HG03095 (cell line): ENCODE measurements at regions not wholly inside any gene's neighbourhood (a gene's known extent, or its start where the extent isn't known, plus 50 kb on each side); places are given as distances from the start of the nearest gene placed in this dataset.
"Not testable (repeated sequence)": the region's sequence is repeated elsewhere in the genome, so short reads cannot be mapped to it uniquely, and the experiment has no call there.

Experiments
- ATAC-seq: cut with Tn5 transposase; IDR thresholded peaks from one replicate; pipeline ENCODE4 v1.9.1; 2021; ENCODE audit warnings: moderate library complexity; ENCODE audit not compliant: unreplicated experiment

DNA sequence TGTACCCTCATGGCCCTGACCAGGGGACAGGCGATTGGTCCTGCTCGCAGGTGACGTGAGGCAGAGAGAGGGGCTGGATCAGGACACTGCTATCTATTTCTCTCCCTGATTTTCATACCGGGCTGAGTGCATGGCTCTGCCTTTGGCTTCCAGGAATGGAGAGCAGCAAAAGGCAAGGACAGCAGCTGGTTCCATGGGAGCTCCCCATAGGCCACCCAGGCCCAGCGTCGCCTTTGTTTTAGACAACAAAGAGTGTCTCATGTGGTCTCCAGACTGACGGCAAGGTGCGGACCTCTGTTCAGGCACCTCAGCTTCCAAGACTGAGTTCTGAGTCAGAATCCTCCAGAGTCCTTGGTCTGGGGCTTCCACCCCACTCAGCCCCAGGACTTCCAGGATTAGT, 123.1 kb downstream of the VEGFA start:
- ATAC-seq: no peak

DNA sequence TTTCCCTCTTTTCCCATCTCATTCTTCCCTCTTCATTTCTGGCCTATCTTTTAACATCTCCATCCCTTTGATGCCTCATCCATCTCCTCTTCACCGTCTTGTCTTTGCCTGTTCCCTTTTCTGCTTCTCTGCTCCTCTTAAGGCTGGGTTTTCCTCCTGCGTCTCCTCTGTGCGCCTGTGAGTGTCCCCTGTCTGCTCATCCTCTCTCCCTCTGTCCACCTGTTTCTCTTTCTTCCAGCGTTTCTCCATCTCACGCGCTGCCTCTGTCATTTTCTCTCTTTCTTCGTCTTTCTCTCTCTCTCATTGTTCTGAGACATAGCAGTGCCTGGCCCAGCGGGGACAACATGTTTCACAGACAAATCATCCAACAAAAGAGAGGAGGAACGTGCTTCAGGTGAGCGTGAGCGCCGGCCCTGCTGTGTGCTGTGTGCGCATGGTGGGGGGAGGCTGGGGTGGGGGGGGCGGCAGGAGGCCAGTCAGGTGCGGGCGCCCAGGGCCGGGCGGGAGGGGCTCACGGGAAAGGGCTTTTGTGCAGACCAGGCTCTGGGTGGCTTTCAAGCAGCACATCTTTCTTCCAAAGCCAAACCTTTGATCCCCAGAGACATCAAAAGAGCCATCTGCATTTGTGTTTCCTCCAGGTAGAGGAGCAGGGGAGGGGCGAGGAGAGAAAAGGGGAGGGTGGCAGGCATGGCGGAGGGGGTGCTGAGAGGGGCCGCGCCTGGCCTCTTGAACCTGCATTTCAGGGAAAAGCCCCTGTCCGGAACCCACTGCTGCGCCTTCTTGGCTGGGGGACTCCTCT, 121.3 kb downstream of the VEGFA start:
- ATAC-seq: no peak

DNA sequence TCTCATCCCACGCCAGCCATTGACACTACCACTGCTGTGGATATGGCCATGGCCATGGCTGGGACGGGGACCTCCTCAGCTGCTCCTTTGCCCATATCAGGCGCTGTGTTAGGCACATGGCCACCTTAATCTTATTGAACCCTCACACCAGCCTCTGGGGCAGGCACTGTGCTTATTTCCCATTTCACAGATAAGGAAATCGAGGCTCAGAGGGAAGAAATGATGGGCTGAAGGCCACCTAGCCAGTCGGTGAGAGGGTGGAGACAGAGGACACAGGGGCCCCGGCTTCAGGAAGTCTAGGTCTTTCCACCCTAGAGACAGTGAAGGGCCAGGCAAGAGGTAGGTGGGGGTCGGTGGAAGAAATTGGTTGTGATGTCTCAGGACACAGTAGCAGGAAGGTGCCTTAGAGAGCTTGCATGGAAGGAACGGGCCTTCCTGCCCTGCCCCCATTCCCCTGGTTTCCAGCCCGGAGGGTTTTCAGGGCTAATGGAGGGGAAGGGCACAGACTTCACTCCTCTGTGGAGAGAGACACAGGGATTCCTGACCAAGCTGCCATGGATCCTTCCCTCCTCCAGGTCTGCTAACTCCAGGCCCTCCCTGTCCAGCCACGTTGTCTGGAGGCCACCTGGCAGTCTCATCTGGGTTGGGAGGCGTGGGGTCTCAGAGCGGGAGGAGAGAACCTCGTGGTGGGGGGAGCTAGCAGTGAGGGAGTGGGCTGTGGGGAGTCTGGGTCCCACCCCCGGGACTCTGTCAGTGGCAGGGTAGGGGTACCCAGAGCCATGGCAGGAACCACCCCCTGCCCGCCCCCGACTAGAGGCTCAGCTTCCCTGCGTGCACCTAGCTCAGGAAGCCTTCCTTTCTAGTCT, 120.4 kb downstream of the VEGFA start:
- no peak for ATAC-seq

DNA sequence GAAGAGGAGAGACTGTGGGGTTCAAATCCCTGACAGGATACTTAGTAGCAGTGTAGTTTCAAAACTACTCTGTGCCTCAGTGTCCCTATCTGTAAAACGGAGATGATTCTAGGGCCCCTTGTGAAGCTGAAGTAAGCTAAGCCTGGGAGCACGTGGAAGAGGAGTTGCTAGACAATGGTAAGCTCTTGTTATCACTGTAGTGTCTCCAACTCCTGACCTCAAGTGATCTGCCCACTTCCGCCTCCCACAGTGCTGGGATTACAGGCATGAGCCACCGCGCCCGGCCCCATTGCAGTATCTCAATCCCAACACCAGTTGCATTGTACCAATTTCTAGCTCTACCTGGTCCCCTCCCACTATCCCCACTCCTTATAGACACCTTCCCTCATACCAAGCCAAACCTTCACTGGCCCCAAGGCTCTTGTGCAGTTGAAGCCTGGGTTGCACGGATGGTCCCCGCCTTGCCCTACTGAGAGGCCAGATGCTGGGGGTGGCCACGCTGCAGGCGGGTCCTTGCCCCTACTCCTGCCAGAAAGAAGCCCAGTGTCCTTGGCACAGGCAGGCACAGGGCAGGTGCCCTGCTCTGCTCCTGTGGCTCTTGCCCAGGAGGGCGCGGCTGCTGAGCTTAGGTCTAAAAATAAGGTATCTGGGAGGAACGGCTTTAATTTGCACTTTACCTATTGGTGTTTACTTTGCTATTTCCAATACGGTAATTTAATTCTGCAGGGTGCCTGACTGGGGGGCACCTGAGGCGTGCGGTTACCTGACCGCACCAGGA, 118.1 kb downstream of the VEGFA start:
- ATAC-seq: no peak

DNA sequence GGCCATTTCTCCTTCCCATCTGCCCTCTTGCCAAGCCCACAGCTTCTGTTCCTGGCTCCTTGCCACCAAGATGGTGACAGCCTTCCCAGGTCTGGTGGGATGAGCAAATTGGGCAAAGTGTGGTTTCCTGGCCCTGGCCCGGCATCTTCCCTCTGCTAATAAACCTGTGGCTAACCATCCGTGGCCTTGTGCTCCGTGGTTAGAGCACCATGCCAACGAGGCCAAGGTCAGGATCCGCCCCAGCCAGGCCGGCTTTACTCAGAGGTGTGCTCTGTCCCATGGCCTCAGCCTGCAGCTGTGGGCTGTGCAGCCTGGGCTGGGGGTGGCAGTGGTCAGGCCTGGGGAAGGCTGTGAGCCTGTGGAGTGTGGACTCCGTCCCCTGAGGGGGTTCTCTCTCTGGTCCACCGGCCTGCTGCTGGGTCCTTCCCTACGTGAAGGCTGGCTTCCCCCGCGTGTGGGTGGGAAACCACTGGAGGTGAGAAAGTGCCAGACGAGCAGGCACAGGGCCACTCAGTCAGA, 117.4 kb downstream of the VEGFA start:
- ATAC-seq: no peak

DNA sequence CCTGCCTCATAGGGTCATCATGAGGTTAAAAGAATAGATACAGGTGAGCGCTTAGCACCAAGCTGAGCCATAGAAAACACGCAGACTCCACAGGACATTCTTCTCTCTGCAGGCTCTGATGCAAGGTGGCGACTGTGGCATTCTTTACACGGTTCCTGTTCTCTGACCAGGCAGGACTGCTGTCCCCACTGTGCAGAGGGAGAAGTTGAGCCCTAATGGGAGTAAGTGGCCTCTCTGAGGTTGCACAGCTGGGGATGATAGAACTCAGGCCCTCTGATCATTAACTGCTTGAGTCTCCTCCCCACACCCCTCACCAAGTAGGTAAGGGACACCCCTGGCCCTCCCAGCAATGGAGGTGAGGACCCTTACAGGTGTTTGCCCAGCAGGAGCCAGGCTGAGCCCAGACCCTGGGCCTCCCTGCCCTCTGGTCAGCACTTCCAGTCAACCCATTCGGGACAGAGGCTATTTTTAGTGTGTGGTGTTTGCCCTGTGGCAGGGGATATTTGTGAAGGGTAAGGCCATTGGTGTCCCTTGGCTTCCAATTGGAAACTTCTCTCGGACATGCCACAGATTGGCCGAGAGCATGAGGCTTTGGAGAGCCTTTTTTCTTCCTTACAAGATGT, 116.8 kb downstream of the VEGFA start:
- no peak for ATAC-seq

DNA sequence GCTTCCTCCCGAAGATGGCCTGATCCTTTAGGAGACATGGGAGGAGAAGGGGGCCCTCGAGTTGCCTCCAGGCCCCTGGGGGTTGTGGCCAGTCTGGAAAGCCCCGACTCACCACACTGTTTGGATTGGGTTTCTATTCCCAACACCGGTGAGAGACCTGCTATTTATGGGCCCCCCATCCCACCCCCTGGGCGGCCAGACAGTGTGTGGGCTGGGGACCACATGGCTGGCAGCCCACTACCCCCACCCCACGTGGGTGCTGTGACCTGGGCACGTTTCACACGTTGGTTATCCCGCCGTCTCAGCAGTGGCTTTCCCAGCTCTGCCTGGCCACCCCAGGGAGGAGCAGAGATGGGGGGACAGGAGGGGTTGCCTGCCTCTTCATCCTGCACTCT, 116.1 kb downstream of the VEGFA start:
- ATAC-seq: no peak

DNA sequence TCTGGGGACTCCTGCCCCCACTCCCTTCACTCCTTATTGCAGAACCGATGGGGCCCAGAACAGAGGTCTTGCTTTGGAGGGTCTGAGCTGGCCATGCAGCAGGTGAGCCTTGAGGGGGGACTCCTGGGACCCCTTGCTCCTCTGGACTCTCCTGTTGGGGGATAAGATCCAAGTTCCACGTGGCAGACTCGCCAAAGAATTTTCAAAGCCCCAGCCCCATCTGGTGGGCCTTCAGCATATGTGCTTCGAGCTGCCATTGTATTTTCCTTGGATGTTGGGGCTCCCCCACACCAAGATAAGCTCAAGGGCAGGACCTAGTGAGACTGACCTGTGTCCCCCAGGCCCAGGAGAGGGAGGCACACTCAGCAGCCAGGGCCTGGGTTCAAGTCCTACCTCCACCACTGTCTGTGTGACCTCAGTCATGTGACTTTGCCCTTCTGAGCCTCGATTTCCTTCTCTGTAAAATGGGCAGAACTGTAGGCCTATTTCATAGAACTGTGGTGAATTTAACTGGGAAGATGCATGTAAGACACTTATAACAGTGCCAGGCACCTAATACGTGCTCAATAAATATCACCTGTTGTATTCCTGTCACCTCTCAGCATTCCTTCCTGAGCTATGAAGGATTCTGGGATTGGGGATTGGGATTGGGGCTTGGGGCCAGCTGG, 115.5 kb downstream of the VEGFA start:
- ATAC-seq: no peak

DNA sequence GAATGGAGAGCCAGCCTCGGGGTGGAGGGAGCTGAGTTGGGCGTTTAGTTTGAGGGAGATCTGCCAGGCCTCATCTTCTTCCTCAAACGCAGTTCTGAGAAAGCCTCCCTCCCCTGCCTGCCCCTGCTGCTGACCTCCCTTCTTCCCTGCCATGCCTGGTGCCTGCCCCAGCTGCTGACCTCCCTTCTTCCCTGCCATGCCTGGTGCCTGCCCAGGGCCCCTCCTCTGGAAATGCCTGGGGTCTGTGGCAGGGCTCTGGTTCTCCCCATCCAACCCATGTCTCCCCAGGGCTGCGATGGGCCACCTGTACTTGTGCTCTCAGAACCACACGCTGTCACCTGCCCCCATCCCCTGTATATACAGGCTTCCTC, 114.6 kb downstream of the VEGFA start:
- no peak for ATAC-seq

DNA sequence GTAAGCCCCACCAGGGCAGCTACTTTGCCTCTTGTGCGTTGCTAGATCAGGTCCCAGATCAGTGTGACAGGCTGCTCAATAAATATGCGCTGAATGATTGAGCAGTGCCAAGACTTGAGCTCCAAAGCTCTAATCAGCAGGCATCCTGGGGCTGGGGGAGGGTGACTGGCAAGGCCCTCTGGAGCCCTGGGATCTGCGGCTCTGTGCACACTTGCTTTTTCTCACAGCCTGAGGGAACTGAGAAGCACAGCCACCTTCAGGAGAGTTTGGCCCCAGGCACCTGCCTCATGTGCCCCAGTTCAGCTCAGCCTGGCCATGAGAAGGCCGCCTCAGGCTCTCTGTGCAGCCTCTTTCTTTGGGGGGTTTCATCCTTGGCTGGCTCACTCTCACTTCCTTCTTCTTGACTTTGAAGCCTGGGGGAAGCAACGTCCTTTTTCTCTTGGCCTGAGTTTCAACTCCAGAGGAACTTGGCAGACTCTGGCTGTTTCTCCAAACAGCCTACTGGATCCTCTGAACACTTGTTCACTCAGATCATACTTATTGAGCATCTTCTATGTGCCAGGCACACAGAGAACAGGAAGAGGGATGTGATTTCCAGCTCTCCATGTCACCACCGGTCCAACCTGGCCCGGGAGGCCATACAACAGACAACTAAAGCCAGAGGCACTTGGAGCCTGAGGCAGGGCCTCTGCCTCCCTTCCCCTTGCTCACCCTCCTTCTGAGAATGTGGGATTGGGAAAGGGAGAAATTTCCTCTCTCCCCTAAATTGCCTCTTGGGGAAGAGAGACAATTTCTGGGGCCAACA, 114.0 kb downstream of the VEGFA start:
- ATAC-seq: peak; percentile 71

DNA sequence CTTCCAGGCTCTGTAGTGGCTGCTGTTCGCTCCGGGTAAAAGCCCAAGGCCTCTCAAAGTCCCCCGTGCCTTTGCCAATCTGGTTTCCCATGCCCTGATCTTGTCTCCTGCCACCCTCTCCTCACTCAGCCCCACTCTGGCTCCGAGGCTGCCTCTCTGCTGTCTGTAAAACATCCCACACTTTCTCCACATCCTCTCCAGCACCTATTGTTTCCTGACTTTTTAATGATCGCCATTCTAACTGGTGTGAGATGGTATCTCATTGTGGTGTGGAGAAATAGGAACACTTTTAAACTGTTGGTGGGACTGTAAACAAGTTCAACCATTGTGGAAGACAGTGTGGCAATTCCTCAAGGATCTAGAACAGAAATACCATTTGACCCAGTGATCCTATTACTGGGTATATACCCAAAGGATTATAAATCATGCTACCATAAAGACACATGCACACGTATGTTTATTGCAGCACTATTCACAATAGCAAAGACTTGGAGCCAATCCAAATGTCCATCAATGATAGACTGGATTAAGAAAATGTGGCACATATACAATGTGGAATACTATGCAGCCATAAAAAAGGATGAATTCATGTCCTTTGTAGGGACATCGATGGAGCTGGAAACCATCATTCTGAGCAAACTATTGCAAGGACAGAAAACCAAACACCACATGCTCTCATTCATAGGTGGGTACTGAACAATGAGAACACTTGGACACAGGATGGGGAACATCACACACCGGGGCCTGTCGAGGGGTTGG, 112.9 kb downstream of the VEGFA start:
- ATAC-seq: not testable (repeated sequence)

DNA sequence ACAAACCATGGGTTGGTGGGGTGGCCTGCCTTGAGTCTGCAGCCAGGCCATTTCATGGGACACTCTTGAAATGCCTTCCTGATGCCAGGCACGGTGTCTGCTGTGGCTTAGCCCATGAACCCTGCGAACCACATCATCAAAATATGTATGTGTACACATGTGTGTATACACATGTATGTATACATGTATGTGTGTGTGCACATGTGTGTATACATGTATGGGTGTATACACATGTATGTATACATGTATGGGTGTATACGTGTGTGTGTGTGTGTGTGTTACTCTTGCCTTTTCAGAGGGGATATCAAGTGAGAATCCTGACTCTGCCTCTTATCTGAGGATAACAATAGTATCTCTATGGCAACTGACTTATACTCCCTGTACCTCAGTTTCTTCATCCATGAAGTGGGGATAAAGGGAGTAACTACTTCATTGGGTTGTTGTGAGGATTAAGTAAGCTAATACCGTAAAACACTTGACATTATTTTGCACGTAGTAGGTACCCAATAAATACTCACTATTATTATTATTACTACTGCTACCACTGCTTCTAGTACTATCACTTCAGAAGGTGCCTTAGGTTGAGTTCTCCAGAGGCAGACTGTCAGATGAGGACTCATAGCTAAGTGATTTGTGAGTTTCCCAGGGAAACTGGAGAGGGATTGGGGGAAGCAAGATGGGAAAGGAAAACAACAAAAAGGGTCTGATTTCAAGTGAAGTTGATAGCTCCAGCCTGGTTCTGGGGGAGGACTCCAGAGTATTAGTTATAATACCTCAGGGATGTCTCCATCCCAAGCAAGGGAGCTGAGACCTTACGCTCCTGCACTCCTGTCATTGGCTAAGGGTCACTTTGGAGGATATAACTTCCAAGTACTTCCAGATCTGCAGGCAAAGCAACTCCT, 110.5 kb downstream of the VEGFA start:
- ATAC-seq: no peak

DNA sequence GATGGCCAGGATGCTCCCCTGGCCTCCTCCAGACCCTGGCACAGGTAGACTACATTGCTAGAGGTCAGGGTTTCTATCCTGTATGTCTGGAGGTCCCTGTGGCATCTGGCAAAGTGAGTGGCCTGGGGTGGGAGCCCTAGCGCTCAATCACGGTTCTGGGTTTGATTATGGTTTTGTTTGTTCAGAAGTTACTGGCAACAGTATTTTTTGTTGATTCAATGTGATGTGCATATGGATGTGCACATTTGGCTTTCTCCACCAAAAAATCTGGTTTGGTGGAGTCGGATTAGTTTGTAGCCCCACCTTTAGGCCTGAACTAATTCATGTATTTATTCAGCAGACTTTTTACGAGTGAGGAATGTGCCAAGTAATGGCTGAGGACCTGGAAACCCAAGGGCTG, 109.7 kb downstream of the VEGFA start:
- no peak for ATAC-seq

DNA sequence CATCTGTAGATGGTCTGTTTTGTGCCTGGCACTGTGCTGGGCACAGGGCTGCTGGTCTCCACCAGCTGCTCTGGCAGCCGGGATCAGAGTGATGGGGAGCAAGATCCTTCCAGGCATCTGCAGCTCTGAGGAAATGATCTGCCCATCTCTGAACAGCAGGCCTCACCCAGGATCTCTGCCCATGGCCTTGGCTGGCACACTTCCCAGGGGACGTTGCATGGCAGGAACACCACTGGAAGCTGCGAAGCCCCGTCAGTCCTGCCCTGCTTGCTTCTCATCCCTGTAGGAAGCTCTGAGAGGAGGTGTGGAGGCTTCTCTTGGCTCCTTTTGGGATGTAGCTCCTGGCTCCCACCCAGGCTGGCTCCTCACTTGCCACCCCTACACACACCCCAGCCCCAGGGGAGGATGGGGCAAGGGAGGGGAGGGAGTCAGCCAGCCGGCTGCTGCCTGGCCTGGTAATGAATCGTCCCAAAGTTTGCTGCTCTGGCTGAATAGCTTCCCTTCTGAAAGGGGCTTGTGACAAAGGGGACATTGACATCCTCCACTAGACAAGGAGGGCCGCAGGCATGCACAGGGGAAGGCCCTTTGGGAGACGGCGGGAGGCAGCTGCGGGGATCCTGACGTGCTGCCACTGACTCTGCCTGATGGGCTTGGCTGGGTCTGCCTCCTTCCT, 108.9 kb downstream of the VEGFA start:
- no peak for ATAC-seq

DNA sequence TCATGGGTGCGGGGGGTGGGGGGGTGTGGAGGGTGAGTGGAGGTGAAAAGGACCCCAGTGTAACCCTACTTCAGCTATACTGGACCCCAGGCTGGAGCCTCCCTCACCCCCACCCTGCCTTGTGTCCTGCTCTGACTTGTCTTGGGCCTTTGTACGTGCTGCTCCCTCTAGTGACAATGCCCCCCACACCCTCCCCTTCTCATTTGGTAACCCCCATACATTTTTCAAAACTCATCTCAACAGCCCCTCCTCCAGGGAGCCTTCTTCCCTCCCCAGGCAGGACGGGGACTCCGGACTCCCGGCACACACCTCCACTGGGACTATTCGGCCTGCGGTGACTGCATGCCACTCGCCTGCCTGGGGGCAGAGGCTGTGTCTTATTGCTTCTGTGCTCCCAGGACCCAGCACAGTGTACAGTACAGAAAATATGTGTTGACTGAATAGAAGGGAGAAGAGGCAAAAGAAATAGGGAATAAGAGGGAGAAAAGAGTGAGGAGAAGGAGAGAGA, 108.2 kb downstream of the VEGFA start:
- ATAC-seq: no peak

DNA sequence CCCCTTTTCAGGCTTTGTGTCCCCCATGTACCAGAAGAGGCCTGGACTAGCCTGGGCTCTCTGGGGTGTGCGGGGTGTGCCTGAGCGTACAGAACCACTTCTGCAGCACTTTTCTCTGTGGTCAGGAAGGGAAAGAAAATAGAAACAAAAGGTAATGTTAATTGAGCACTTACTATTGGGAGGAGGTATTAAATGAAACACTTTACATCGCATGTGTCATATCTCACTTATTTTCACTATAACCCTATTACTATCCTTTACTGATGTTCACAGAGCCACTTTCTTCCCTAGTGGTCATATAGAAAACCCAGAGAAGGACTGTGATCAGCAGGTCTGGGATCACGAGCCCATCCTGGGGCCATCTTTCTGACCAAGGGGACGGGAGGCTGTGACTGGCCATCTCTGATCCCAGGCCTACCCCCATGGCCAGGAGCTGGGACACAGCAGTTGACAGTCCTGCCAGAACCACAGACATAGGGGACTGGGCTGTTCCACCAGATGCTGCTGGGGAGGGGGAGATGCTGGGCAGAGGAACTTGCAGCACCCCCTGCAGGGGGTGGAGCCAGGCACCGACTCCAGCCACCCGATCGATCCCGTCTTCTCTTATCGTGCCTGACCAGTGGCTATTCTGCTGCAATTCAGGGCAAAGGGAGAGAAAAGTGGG, 107.6 kb downstream of the VEGFA start:
- no peak for ATAC-seq
